ENCODE measurements at regions not wholly inside any gene's neighbourhood (a gene's known extent, or its start where the extent isn't known, plus 50 kb on each side); places are given as distances from the start of the nearest gene placed in this dataset.

GRCh38 chr1:170360601-170361000 lies 171.4 kb upstream of the GORAB start:
- no peak for TF ChIP-seq CTCF (IDR thresholded peaks at IDR 0.05)
- TF ChIP-seq EZH2 (IDR thresholded peaks at IDR 0.05): no peak
